K562 (cell line): ENCODE measurements at regions not wholly inside any gene's neighbourhood (a gene's known extent, or its start where the extent isn't known, plus 50 kb on each side); places are given as distances from the start of the nearest gene placed in this dataset.

Experiments
- ATAC-seq: fragments of 200-7000 bp; cut with Tn5 transposase; 3 replicates; pipeline ENCODE4 v1.9.1; 2020; ENCODE audit warnings: moderate library complexity
- BruUV-seq: library from RNA; stranded (reverse); fragments of 400-500 nt; replicated peaks from 2 replicates; lab custom pipeline; 2021; lab: Mats Ljungman, UMichigan
- CTCF ChIA-PET: fragments of 300-600 bp; formaldehyde crosslinking; extraction: SDS; loops from one replicate; lab custom pipeline; 2021; ENCODE audit warnings: low intra/inter-chr PET ratio; lab: Yijun Ruan, JAX
- POLR2A ChIA-PET: fragments of 300-600, 350-650 bp; sonication (Branson Sonifier 250); formaldehyde crosslinking; extraction: SDS; loops from one replicate; lab custom pipeline; 2021; ENCODE audit warnings: antibody characterized with exemption, inconsistent platforms; lab: Yijun Ruan, JAX
- DNase-seq, 4 experiments: peaks; one replicate each; pipeline versions ENCODE4 v3.0.0 to v3.0.0-alpha.2; 2011 to 2018; ENCODE audit warnings: low spot score in 3 of 4, mixed read lengths in 3 of 4; ENCODE audit errors: extremely low read depth in 1 of 4
- FAIRE-seq: peaks from 2 replicates; lab custom pipeline; 2011; peaks lifted over from hg19 to GRCh38; lab: Jason Lieb, UNC
- H2AFZ ChIP-seq: 2 replicates; pipeline ENCODE4 v1.6.0; 2011; ENCODE audit warnings: low read depth, low read length, control low read depth, inconsistent platforms
- H3K27ac ChIP-seq: fragments of 200-600 bp; 3 replicates; pipeline ENCODE4 v1.8.0; 2011; ENCODE audit warnings: low read depth, mild to moderate bottlenecking, control low read depth, inconsistent platforms, low read length, moderate library complexity, mixed read lengths; ENCODE audit errors: extremely low read depth
- H3K27me3 ChIP-seq, 2 experiments: fragments of 300-600 bp in 1 of 2; 2 replicates in 1 of 2; 3 replicates in 1 of 2; pipeline versions ENCODE4 v1.6.0 to v1.8.0; 2011; ENCODE audit warnings: inconsistent platforms in 2 of 2, low read length in 2 of 2, mild to moderate bottlenecking in 1 of 2, mixed read lengths in 1 of 2, moderate library complexity in 1 of 2; ENCODE audit not compliant: control insufficient read depth in 2 of 2, insufficient read depth in 2 of 2
- H3K36me3 ChIP-seq: fragments of 300-600 bp; 3 replicates; pipeline ENCODE4 v1.8.0; 2011; ENCODE audit warnings: mild to moderate bottlenecking, low read length, inconsistent platforms; ENCODE audit not compliant: control insufficient read depth, insufficient read depth
- H3K4me1 ChIP-seq, 2 experiments: fragments of 200-600 bp in 1 of 2; replicated peaks in 1 of 2; 2 replicates in 1 of 2; 3 replicates in 1 of 2; pipeline versions ENCODE4 v1.5.1 to v1.8.0; 2011; ENCODE audit warnings: inconsistent platforms in 2 of 2, low read length in 2 of 2, mild to moderate bottlenecking in 1 of 2, mixed read lengths in 1 of 2, moderate library complexity in 1 of 2; ENCODE audit not compliant: control insufficient read depth in 2 of 2, insufficient read depth in 2 of 2
- H3K4me2 ChIP-seq: 2 replicates; pipeline ENCODE4 v1.6.1; 2011; ENCODE audit warnings: low read length, control low read depth, inconsistent platforms, mixed read lengths; ENCODE audit not compliant: insufficient read depth
- H3K4me3 ChIP-seq: fragments of 200-600 bp; sonication (generic), shearing (Covaris generic); 2 replicates; pipeline ENCODE4 v1.5.1; 2016; ENCODE audit warnings: control low read depth, inconsistent platforms
- H3K79me2 ChIP-seq: fragments of 200-600 bp; 3 replicates; pipeline ENCODE4 v1.8.0; 2011; ENCODE audit warnings: low read length, inconsistent platforms; ENCODE audit not compliant: control insufficient read depth, insufficient read depth
- H3K9ac ChIP-seq, 2 experiments: 2 replicates each; pipeline versions ENCODE4 v1.6.0 to v1.6.1; 2011; ENCODE audit warnings: low read depth in 2 of 2, low read length in 2 of 2, control low read depth in 1 of 2, inconsistent platforms in 1 of 2, mild to moderate bottlenecking in 1 of 2, mixed read lengths in 1 of 2; ENCODE audit not compliant: insufficient read depth in 1 of 2
- H3K9me1 ChIP-seq: one replicate; pipeline ENCODE4 v1.6.0; 2011; ENCODE audit warnings: inconsistent platforms, mild to moderate bottlenecking, low read length, moderate library complexity; ENCODE audit not compliant: control insufficient read depth, insufficient read depth
- H3K9me3 ChIP-seq: replicated peaks from 2 replicates; pipeline ENCODE4 v1.5.1; 2011; ENCODE audit warnings: low read depth, low read length, inconsistent platforms; ENCODE audit not compliant: control insufficient read depth, insufficient read depth
- H4K20me1 ChIP-seq: replicated peaks from 2 replicates; pipeline ENCODE4 v1.6.1; 2011; ENCODE audit warnings: low read length, inconsistent platforms, mixed read lengths; ENCODE audit not compliant: control insufficient read depth, insufficient read depth
- FOXO4 ChIP-seq: fragments of 450-650 bp; formaldehyde crosslinking; IDR thresholded peaks from 2 replicates; pipeline ENCODE4 v1.4.0; 2020; ENCODE audit warnings: mild to moderate bottlenecking, moderate library complexity
- GTF2B ChIP-seq: IDR thresholded peaks from 2 replicates; pipeline ENCODE4 v1.6.1; 2011; ENCODE audit not compliant: insufficient read length; ENCODE audit errors: extremely low read depth
- PKNOX1 ChIP-seq: fragments of 450-650 bp; IDR thresholded peaks from 2 replicates; pipeline ENCODE4 v1.6.1; 2016
- POU5F1 ChIP-seq: fragments of 150-350 bp; IDR thresholded peaks from 2 replicates; pipeline ENCODE4 v1.6.1; 2014; ENCODE audit warnings: borderline replicate concordance, low read length, low read depth, mild to moderate bottlenecking; ENCODE audit not compliant: partially characterized antibody
- WGBS: fragments of 100-300 bp; shearing (Covaris generic); methylation state at CpG from one replicate; pipeline ENCODE4 v1.1.6; 2016; ENCODE audit warnings: low coverage, mixed read lengths; ENCODE audit not compliant: insufficient coverage; ENCODE audit errors: missing lambda C conversion rate; 5-methylcytosine and 5-hydroxymethylcytosine counted together
- in situ Hi-C: fragments of 300-500 bp; cut with MboI; formaldehyde crosslinking; loops from 4 replicates; pipeline ENCODE4 v1.15.0; 2018; ENCODE audit warnings: inconsistent platforms, mixed read lengths
- intact Hi-C: fragments of 100-400 bp; cut with micrococcal nuclease; formaldehyde crosslinking; loops from 2 replicates; pipeline ENCODE4 v1.14.2; 2022

GRCh38 chr2:114218383-114218782 is 224.1 kb upstream of the DPP10 start:
- Histone ChIP-seq H3K36me3 (no peaks in the 10 kb centered on the region), H3K4me1 (no peaks in the 10 kb centered on the region), H3K27me3 (no peaks in the 10 kb centered on the region), H3K79me2 (no peaks in the 10 kb centered on the region), H3K27ac (no peak overlapping the region), H3K4me2 (no peak overlapping the region), H4K20me1 (no peaks in the 10 kb centered on the region), H3K4me3 (no peak overlapping the region), H3K9ac (no peak overlapping the region), H3K9me3 (no peaks in the 10 kb centered on the region), H3K9me1 (no peaks in the 10 kb centered on the region), H2AFZ (no peak overlapping the region)
- DNase-seq (no peak), ATAC-seq (no peak), FAIRE-seq (no peak)
- WGBS: 0% methylated on average over 2 of the region's 2 CpGs
- in situ Hi-C loops: no loop called here
- no TSS peak for BruUV-seq
- ChIA-PET POLR2A (no interaction called here), CTCF (no interaction called here)
- intact Hi-C loops: no loop called here
- TF ChIP-seq GTF2B (no peak), POU5F1 (no peak), PKNOX1 (no peak), FOXO4 (CRISPR knock-in tag) (no peak)
